ENCODE measurements at regions not wholly inside any gene's neighbourhood (a gene's known extent, or its start where the extent isn't known, plus 50 kb on each side); places are given as distances from the start of the nearest gene placed in this dataset.
"Not testable (repeated sequence)": the region's sequence is repeated elsewhere in the genome, so short reads cannot be mapped to it uniquely, and the experiment has no call there.

GRCh38 chr1:29632806-29633615, 396.7 kb downstream of the PTPRU start:
- DNase-seq (ENCODE audit: low read depth), result no peak

- DNase-seq (ENCODE audit: low read depth), result no peak
Measured at GRCh38 chr1:29631836-29632805, 395.8 kb downstream of the PTPRU start.

GRCh38 chr1:29631361-29631760, 395.0 kb downstream of the PTPRU start:
- no peak for DNase-seq (ENCODE audit: low read depth)

- no peak for DNase-seq (ENCODE audit: low read depth)
Measured at GRCh38 chr1:29630756-29631155, 394.4 kb downstream of the PTPRU start.

DNA sequence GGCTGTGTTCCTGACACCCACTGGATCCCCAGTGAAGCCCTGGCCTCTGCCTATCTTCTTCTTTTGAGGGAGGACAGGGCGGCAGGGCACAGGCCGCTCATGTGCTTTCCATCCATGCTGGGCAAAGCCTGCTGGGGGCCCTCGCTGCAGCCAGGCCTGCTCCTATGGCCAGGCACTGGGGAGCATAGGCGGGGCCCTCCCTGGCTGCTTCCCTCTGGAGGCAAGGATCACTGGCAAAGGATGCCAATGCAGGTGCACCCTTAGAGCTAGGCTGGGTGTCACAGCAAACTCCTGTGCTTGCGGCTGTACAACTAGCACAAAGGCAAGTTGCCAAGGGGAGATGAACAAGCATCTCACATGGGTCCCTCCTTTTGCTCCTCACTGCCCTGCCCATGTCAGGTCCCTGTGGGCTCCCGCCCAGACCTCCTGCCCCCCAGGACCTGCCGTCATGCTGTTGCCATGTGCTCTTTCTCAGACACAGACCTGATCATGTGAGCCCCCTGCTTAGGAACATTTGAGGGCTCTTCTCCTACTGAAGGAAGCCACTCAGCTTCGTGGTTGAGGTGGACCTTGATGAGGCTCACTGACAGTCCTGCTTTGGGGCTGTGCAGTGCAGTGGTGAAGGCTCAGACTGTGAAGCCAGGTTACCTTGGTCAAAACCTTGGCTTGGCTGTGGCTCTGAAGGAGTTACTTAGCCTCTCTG, 393.6 kb downstream of the PTPRU start:
- no peak for DNase-seq (ENCODE audit: low read depth)

GRCh38 chr1:29629401-29629800, 393.1 kb downstream of the PTPRU start:
- no peak for DNase-seq (ENCODE audit: low read depth)

DNA sequence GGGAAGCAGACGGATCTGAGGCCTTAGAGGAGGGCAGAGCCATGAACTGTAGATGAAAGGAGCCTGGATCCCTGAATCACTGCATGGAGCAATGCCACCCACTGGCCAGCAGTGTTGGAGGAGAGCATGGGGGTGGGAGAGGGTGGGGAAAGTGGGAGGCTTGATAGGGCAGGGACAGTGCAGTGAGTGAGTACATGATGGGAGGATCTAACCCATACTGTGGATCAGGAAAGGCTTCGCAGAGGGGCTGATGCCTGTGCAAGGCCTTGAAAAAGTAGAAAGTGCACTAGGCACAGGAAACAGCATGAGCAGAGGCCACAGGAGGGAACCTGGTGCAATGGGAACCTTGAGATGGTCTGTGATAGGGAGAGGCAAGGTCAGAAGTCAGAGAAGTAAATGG, 391.9 kb downstream of the PTPRU start:
- no peak for DNase-seq (ENCODE audit: low read depth)

DNA sequence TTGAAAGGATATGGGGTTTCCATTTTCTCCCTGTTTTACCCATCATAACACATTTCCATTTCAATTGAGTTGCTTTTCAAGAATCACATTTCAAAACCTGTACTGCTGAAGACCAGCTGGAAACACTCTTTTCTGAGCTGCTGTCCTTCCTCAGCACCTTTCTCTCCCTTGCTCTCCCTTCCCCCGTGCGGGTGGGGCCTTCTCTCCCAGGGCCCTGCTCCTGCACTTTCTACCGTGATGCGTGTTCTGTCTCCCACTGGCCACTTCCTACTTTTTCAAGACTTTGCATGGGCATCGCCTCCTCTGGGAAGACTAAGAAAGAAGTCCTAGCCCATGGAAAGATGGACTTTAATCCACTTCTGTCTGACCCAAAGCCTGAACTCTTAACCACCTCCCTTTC, 390.4 kb downstream of the PTPRU start:
- DNase-seq (ENCODE audit: low read depth), result no peak

DNA sequence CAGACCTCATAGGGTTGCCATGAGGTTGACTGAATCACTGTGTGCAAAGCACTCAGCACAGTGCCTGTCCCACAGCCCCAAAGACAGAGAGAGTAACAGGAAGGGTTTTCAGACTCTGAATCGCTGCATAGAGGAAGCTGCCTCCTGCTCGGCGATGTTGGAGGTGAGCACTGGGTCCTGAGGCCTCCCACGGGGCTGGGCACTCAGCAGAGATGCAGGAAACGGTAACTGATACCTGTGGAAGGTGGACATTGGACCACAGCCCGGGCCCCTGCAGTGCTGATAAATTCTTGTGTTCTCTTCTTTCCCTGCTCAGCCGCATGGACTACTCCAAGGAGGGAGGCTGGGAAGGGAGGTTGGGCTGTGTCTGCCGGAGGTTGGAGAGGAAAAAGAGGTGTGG, 389.7 kb downstream of the PTPRU start:
- DNase-seq (ENCODE audit: low read depth), result no peak

DNA sequence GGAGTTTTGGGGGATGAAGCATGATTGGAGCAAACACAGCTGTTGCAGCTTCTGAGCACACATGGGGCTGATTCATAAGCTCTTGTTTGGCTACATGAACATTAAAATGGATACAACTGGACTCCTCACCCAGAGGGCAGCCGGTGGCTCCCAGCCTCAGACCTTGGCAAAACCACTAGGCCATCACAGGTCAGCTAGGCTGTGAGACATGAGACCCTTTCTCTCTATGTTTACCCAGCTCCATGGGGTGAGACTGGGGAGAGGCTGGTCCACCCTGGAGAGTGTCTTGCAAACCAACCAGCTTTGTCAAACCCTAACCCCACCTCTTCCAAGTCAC, 388.7 kb downstream of the PTPRU start:
- no peak for DNase-seq (ENCODE audit: low read depth)

- DNase-seq (ENCODE audit: low read depth), result no peak
Measured at GRCh38 chr1:29624320-29625083, 388.2 kb downstream of the PTPRU start.

GRCh38 chr1:29623501-29623900, 387.2 kb downstream of the PTPRU start:
- no peak for DNase-seq (ENCODE audit: low read depth)

DNA sequence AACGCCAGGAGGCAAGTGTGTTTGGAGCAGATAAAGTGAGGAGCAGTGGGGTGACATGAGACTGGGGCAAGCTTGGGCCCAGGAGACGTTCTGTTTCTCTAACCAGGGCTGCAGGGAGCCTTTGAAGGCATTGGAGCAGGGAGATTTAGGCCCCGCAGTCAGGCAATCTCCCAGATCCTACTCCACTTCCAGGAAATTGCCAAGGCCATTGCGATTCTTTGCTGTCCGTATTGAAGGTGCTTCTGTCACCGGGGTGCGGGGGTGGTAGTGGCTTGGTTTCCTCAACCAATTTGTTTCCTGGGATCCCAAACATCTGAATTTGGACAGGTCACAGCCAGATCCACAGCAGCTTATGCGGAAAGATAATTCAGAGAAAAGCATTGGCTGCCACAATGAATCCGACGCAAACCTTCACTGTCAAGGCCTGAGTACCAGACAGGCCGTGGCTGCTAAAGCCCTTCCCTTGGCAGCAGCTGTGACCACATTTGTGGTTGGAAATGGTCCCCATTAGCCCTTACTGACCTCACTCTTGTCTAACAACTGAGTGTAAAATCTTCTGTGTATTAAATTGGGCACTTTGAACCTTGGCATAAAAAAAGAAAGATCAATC, 385.6 kb downstream of the PTPRU start:
- peak; percentile 15 for DNase-seq (ENCODE audit: low read depth)

DNA sequence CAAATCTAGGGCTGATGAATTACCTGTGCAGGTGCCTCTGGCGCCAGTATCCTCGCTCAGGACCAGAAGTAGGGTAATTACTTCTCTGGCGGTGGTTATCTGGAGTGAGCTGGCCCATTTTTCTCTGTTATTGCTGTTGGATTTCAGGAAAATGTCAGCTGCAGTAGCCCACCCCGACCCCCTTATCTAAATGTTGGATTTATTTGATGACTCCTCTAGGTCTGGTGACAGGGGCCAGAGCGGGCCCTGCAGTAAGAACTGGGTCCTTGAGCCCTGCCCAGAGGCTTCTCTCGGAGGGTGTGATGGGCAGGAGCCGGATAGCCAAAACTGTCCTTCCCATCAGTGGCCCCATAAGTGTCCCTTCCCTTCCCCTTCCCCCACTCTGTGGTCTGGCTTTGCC, 384.3 kb downstream of the PTPRU start:
- no peak for DNase-seq (ENCODE audit: low read depth)

DNA sequence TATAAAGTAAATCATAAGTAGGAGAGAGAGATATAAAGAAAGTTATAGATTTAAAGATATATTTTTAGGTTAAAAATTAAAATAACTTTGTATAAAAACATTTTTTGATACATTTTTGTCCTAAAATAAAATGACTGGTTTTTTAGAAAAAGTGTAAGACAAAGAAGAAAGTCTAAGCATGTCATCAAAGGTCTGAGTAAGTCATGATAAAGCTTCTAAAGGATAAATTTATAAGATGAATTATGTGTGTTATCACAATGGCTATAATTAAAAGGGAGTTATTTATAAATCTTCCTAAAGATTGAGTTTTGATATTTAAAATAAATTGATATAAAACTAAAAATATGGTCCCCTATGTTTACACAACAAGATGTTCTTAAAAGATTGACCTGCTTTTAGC, 370.9 kb downstream of the PTPRU start:
- peak; percentile 22 for DNase-seq (ENCODE audit: low read depth)

- DNase-seq (ENCODE audit: low read depth), result not testable (repeated sequence)
Measured at GRCh38 chr1:29604796-29605195, 368.5 kb downstream of the PTPRU start.

DNA sequence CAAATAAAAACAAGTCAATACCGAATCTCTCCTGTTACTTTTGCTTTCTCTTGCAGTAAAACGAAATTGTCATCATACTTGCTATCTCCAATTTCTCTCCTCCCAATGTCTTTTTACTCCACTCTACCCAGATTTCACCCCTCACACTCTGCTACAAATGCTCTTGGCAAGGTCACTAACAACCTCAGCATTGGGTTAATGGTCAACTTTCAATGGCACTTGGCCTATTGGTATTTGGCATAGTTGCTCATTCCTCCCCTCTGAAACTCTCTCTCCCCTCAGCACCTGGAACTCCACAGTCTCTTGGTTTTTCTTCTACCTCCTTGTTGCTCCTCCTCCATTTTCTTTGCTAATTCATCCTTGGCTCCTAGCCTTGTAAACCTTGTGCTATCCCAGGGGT, 367.3 kb downstream of the PTPRU start:
- no peak for DNase-seq (ENCODE audit: low read depth)

DNA sequence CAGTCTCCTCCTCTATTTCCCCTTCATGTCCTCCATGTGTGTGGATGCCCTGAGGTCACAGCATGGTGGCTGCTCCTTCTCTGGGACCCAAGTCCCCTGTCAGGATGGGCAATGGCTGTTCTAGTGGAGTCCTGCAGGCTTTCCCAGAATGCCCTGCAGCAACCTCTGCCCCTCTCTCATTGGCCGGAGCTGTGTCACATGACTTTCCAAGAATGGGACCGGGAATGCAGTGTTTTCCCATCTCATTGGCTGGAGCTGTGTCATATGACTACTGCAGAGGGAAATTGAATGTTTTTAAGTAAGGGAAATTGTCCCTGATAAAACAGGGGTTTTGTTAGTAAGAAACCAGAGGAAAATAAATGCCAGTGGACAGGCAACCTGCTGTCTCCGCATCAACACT, 365.9 kb downstream of the PTPRU start:
- DNase-seq (ENCODE audit: low read depth), result no peak

DNA sequence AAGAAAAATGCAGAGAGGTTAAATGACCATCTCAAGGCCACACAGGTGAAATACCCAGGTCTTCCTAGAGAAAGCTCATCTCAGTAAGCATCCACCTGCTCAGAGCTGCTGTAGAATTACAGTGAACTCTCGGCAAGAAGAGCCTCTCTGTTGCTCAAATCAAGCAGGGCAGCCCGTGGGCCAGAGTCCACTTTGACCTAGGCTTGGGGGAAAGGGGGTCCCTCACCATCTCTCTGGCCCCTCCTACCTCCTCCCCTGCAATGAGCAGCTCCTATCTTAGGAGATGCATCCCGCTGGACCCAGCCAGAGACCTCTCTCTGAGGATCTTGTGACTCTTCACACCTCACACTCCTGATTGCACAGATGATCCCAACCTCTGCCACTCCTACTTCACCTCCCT, 364.7 kb downstream of the PTPRU start:
- DNase-seq (ENCODE audit: low read depth), result no peak

GRCh38 chr1:29599826-29600225, 363.5 kb downstream of the PTPRU start:
- no peak for DNase-seq (ENCODE audit: low read depth)

DNA sequence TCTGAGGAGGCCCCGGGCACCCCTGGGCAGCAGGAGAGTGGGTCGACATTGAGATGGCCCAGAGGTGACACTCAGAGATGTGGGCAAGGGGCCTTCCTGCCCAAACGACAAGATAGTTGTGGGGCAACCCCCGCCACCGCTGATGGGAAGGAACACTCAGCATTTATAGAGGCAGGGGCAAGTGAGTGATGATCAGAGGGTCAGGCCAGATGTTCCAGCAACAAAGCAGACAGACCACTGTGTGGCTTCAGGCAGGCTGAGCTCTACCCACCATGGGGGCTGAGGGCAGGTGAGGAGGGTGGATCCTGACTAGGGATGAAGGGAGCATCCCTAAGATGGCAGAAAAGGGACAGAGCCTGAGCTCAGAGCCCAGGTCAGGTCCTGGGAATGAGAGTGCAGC, 362.7 kb downstream of the PTPRU start:
- no peak for DNase-seq (ENCODE audit: low read depth)

Data from M059J (cell line).